K562 (cell line): ENCODE measurements at regions not wholly inside any gene's neighbourhood (a gene's known extent, or its start where the extent isn't known, plus 50 kb on each side); places are given as distances from the start of the nearest gene placed in this dataset.

Experiments
- ATAC-seq: fragments of 200-7000 bp; cut with Tn5 transposase; 3 replicates; pipeline ENCODE4 v1.9.1; 2020; ENCODE audit warnings: moderate library complexity
- BruUV-seq: library from RNA; stranded (reverse); fragments of 400-500 nt; replicated peaks from 2 replicates; lab custom pipeline; 2021; lab: Mats Ljungman, UMichigan
- CTCF ChIA-PET: fragments of 300-600 bp; formaldehyde crosslinking; extraction: SDS; loops from one replicate; lab custom pipeline; 2021; ENCODE audit warnings: low intra/inter-chr PET ratio; lab: Yijun Ruan, JAX
- POLR2A ChIA-PET: fragments of 300-600, 350-650 bp; sonication (Branson Sonifier 250); formaldehyde crosslinking; extraction: SDS; loops from one replicate; lab custom pipeline; 2021; ENCODE audit warnings: antibody characterized with exemption, inconsistent platforms; lab: Yijun Ruan, JAX
- DNase-seq, 4 experiments: peaks; one replicate each; pipeline versions ENCODE4 v3.0.0 to v3.0.0-alpha.2; 2011 to 2018; ENCODE audit warnings: low spot score in 3 of 4, mixed read lengths in 3 of 4; ENCODE audit errors: extremely low read depth in 1 of 4
- FAIRE-seq: peaks from 2 replicates; lab custom pipeline; 2011; peaks lifted over from hg19 to GRCh38; lab: Jason Lieb, UNC
- H2AFZ ChIP-seq: 2 replicates; pipeline ENCODE4 v1.6.0; 2011; ENCODE audit warnings: low read depth, low read length, control low read depth, inconsistent platforms
- H3K27ac ChIP-seq: fragments of 200-600 bp; 3 replicates; pipeline ENCODE4 v1.8.0; 2011; ENCODE audit warnings: low read depth, mild to moderate bottlenecking, control low read depth, inconsistent platforms, low read length, moderate library complexity, mixed read lengths; ENCODE audit errors: extremely low read depth
- H3K27me3 ChIP-seq, 2 experiments: fragments of 300-600 bp in 1 of 2; 2 replicates in 1 of 2; 3 replicates in 1 of 2; pipeline versions ENCODE4 v1.6.0 to v1.8.0; 2011; ENCODE audit warnings: inconsistent platforms in 2 of 2, low read length in 2 of 2, mild to moderate bottlenecking in 1 of 2, mixed read lengths in 1 of 2, moderate library complexity in 1 of 2; ENCODE audit not compliant: control insufficient read depth in 2 of 2, insufficient read depth in 2 of 2
- H3K36me3 ChIP-seq: fragments of 300-600 bp; 3 replicates; pipeline ENCODE4 v1.8.0; 2011; ENCODE audit warnings: mild to moderate bottlenecking, low read length, inconsistent platforms; ENCODE audit not compliant: control insufficient read depth, insufficient read depth
- H3K4me1 ChIP-seq, 2 experiments: fragments of 200-600 bp in 1 of 2; replicated peaks in 1 of 2; 2 replicates in 1 of 2; 3 replicates in 1 of 2; pipeline versions ENCODE4 v1.5.1 to v1.8.0; 2011; ENCODE audit warnings: inconsistent platforms in 2 of 2, low read length in 2 of 2, mild to moderate bottlenecking in 1 of 2, mixed read lengths in 1 of 2, moderate library complexity in 1 of 2; ENCODE audit not compliant: control insufficient read depth in 2 of 2, insufficient read depth in 2 of 2
- H3K4me2 ChIP-seq: 2 replicates; pipeline ENCODE4 v1.6.1; 2011; ENCODE audit warnings: low read length, control low read depth, inconsistent platforms, mixed read lengths; ENCODE audit not compliant: insufficient read depth
- H3K4me3 ChIP-seq: fragments of 200-600 bp; sonication (generic), shearing (Covaris generic); 2 replicates; pipeline ENCODE4 v1.5.1; 2016; ENCODE audit warnings: control low read depth, inconsistent platforms
- H3K79me2 ChIP-seq: fragments of 200-600 bp; 3 replicates; pipeline ENCODE4 v1.8.0; 2011; ENCODE audit warnings: low read length, inconsistent platforms; ENCODE audit not compliant: control insufficient read depth, insufficient read depth
- H3K9ac ChIP-seq, 2 experiments: 2 replicates each; pipeline versions ENCODE4 v1.6.0 to v1.6.1; 2011; ENCODE audit warnings: low read depth in 2 of 2, low read length in 2 of 2, control low read depth in 1 of 2, inconsistent platforms in 1 of 2, mild to moderate bottlenecking in 1 of 2, mixed read lengths in 1 of 2; ENCODE audit not compliant: insufficient read depth in 1 of 2
- H3K9me1 ChIP-seq: one replicate; pipeline ENCODE4 v1.6.0; 2011; ENCODE audit warnings: inconsistent platforms, mild to moderate bottlenecking, low read length, moderate library complexity; ENCODE audit not compliant: control insufficient read depth, insufficient read depth
- H3K9me3 ChIP-seq: replicated peaks from 2 replicates; pipeline ENCODE4 v1.5.1; 2011; ENCODE audit warnings: low read depth, low read length, inconsistent platforms; ENCODE audit not compliant: control insufficient read depth, insufficient read depth
- H4K20me1 ChIP-seq: replicated peaks from 2 replicates; pipeline ENCODE4 v1.6.1; 2011; ENCODE audit warnings: low read length, inconsistent platforms, mixed read lengths; ENCODE audit not compliant: control insufficient read depth, insufficient read depth
- CC2D1A ChIP-seq: fragments of 450-650 bp; IDR thresholded peaks from 2 replicates; pipeline ENCODE4 v1.6.1; 2017; ENCODE audit warnings: mild to moderate bottlenecking
- KDM5B ChIP-seq: fragments of 200-600 bp; sonication (generic); IDR thresholded peaks from 2 replicates; pipeline ENCODE4 v1.6.1; 2012; ENCODE audit warnings: low read depth, mild to moderate bottlenecking, moderate library complexity, low read length, control low read depth, inconsistent platforms; ENCODE audit not compliant: insufficient replicate concordance
- RBM25 ChIP-seq: fragments of 200-400 bp; formaldehyde crosslinking; IDR thresholded peaks from 2 replicates; pipeline ENCODE4 v1.6.1; 2018; ENCODE audit warnings: low read length, low read depth, moderate library complexity; ENCODE audit not compliant: severe bottlenecking
- WGBS: fragments of 100-300 bp; shearing (Covaris generic); methylation state at CpG from one replicate; pipeline ENCODE4 v1.1.6; 2016; ENCODE audit warnings: low coverage, mixed read lengths; ENCODE audit not compliant: insufficient coverage; ENCODE audit errors: missing lambda C conversion rate; 5-methylcytosine and 5-hydroxymethylcytosine counted together
- in situ Hi-C: fragments of 300-500 bp; cut with MboI; formaldehyde crosslinking; loops from 4 replicates; pipeline ENCODE4 v1.15.0; 2018; ENCODE audit warnings: inconsistent platforms, mixed read lengths
- intact Hi-C: fragments of 100-400 bp; cut with micrococcal nuclease; formaldehyde crosslinking; loops from 2 replicates; pipeline ENCODE4 v1.14.2; 2022

GRCh38 chr22:27531782-27532530 is 269.6 kb downstream of the MN1 start (continued):
- TF ChIP-seq KDM5B = no peak
- TF ChIP-seq, all 486 proteins: peak for 0

- Histone ChIP-seq H3K36me3 (no peaks in the 10 kb centered on the region), H3K4me1 (no peaks in the 10 kb centered on the region), H3K9ac (no peak overlapping the region), H3K9me3 (no peaks in the 10 kb centered on the region), H3K27ac (no peak overlapping the region), H3K4me3 (no peak overlapping the region), H3K27me3 (peaks cover 0 to 8% of the 10 kb centered on the region in 2 experiments; a peak in 2 of 5 replicates), H3K9me1 (no peaks in the 10 kb centered on the region), H3K79me2 (no peaks in the 10 kb centered on the region), H3K4me2 (no peak overlapping the region), H4K20me1 (no peaks in the 10 kb centered on the region), H2AFZ (no peak overlapping the region)
- in situ Hi-C loops = no loop called here
- WGBS = 2% methylated on average over 6 of the region's 8 CpGs
- CTCF ChIA-PET = no interaction called here
- DNase-seq (no peak), ATAC-seq (no peak), FAIRE-seq (no peak)
- no TSS peak for BruUV-seq
- POLR2A ChIA-PET = no interaction called here
- TF ChIP-seq CC2D1A (no peak), RBM25 (peak; percentile 70)
- intact Hi-C loops = no loop called here
These were observed 268.3 kb downstream of the MN1 start for GRCh38 chr22:27533105-27533745.
